Renal pelvis (tissue), 1 donor: ENCODE measurements at regions not wholly inside any gene's neighbourhood (a gene's known extent, or its start where the extent isn't known, plus 50 kb on each side); places are given as distances from the start of the nearest gene placed in this dataset.

Experiments used
- DNase-seq: peaks from one replicate; pipeline ENCODE4 v3.0.0-alpha.2; 2013

GRCh38 chr3:159169828-159170227 is 368.0 kb downstream of the MFSD1 start:
- DNase-seq: no peak

DNA sequence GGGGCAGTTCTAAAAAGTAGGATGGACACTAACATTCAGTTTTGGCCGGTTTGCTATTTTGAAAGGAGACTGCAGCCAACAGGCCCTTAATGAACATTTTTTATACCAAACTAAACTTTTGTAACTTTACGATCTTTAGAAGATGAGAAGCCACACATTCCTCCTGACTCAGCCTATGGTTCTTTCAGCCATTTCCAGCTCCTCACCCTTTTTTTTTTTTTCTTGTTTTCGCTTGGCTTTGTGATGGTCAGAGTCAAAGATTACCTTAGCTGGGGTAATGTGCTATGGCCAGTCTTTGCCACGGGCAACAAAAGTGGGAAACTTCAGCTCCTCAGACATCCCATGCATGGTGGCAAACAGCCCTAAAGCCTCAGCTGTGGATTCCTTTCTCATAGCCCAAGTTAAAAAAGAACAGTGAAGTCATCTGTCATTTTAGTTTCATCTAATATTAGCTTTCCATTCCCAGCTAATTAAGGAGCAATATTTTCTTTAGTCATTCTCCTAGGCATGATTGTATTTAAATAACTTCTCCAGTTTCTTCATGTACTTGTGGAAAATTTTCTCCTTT is 368.7 kb downstream of the MFSD1 start:
- no peak for DNase-seq

GRCh38 chr3:159171333-159171732 is 369.5 kb downstream of the MFSD1 start:
- DNase-seq: no peak

- DNase-seq: no peak
These were observed 370.6 kb downstream of the MFSD1 start for GRCh38 chr3:159172473-159172872.

DNA sequence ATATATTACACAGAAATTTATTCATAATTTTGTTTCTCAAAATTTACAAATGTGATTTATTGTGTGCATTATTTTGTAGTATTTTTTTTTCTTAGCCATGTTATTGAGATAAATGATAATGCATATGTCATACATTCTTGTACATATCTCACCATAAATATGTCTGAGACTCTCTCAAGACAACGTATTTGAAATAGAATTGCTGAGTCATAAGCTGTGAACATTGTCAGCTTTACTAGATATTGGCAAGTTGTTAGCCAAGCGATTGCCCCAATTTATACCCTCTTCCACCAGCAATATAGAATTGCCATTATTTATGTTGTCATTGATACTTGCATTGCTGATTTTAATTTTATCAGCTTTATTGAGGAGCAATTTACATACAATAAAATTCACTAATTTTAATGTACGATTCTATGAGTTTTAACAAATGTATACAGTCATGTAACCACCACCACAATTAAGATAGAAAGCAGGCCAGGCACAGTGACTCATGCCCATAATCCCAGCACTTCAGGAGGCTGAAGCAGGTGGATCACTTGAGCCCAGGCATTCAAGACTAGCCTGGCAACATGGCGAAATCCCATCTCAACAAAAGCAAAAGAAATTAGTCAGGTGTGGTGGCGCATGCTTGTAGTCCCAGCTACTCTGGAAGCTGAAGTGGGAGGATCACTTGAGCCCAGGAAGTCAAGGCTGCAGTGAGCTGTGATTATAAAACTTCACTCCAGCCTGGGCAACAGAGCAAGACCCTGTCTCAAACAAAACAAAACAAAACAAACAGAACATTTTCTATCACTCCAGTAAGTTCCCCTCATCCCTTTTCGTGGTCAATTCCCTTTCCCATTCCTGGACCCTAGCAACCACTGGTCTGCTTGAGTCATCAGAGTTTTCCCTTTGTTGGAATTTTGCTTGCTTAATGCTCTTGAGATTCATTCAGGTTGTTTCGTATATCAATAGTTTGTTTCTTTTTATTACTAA is 373.1 kb downstream of the MFSD1 start:
- no peak for DNase-seq

DNA sequence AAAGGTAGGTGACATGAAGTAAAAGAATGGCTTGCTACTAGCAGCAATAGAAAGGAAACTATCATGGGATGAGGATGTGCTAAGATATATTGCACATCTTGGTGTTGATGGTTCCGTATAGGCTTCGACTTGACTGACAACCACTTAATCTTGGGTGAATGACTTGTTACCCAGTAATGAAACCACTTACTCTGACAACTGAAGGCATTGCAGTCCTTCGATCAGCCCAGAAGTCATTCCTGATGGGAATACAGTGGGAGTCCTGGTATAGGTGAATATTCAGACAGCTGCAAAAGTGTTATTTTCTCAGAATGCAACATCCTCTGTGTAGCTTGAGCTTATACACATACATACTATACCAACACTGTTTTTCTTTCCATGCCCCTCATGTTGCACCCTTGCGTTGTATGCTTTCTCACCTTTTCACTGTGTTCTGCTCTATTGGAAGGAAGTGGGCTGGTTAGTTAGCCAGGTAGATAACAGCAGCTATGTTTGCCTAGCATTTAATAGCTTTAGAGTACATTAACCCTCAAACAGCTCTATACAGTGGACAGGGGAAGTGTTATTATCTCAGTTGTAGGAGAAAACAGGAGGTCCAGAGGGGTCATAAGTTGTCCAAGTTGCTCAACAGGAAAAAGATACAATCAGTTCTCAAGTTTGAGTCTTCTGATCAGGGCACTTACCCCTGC is 376.5 kb downstream of the MFSD1 start:
- no peak for DNase-seq

DNA sequence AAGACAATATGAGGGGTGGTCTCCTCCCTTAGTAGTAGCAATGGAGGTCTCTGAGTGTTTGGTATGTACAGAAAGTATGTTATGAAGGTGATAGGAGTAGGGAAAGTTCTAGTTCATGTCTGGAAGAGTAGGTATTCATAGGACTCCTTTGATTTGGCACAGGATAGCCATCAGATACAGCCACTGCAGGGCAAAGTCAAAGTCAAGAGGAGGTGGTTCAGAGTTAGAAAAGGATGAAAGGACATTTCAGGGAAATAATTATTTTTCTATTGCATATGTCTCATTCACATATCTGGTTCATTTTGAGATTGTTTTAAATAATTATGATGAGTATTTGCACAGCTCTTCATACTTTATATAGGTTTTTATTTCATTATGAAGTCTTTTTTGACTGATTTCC is 381.1 kb downstream of the MFSD1 start:
- DNase-seq: no peak

DNA sequence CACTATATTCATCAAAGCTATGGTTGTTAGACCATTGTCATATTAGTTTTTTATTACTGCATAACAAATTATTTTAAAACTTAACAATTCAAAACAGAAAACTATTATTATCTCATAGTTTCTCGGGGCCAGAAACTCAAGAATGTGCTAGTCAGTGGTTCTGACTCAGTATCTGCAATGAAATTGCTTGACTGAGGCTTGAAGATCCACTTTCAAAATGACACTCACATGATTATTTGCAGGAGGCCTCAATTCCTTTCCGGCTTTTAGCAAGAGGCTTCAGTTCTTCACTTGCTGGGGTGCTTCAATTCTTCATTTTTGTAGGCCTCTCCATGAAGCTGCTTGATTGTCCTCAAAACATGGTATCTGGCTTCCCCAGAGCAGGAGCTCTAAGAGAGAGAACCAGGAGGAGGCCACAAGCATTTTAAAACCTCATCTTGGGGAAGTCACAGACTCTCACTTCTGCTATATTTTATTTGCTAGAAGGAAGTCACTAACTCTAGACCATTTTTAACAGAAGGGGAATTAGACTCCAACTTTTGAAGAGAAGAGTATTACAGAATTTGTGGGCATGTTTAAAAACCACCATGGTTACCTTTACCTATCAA is 383.7 kb downstream of the MFSD1 start:
- no peak for DNase-seq

- no peak for DNase-seq
These were observed 384.7 kb downstream of the MFSD1 start for GRCh38 chr3:159186581-159186980.

- no peak for DNase-seq
These were observed 385.4 kb downstream of the MFSD1 start for GRCh38 chr3:159187232-159187631.

DNA sequence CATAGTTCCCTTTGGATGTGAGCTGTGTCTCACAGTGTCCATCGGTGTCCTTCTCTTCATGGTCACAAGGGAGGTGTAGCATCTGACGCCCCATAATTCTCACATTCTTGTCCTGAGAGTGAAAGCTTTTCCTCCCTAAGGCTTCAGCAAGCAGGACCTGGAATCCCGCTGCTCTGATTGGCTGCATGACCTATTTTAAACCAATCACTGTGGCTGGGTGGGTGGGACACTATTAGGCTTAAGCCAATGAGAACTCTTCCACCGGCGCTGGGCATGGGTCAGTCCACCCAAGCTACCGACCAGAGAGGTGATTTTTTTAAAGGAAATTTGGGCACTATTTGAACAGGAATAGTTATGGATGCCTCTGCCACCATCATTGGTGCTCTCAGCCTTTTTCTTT is 385.9 kb downstream of the MFSD1 start:
- DNase-seq: no peak

DNA sequence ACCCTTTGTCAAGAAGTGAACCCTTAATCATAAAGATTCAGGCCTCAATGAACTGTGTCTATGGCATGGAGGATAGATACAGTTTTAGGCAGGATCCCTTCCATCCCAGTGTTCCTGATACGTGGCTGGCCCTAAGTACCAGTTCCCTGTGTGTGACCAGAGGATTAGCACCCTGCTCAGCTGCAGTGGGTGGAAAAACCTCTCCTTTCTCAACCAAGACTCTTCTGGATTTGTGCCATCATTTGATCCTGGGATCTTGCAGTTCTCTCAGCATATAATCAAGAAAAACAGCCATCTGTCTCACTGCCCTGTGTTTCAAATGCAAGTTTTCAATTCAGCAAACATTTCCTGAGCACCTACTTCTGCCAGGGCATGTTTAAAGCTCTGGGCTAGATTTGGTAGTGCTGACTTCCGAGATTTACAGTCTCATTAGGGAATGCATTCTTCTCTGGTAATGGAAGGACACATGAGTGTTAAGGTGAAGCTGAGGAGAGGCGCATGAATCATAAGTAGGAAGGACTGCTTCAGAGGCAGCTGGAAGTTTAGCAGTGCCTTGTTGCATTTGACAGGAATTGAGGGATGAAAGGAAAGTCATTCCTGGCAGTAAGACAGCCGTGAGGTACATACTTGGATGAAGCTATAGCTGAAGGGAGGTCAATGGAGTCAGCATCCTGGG is 388.3 kb downstream of the MFSD1 start:
- DNase-seq: no peak

DNA sequence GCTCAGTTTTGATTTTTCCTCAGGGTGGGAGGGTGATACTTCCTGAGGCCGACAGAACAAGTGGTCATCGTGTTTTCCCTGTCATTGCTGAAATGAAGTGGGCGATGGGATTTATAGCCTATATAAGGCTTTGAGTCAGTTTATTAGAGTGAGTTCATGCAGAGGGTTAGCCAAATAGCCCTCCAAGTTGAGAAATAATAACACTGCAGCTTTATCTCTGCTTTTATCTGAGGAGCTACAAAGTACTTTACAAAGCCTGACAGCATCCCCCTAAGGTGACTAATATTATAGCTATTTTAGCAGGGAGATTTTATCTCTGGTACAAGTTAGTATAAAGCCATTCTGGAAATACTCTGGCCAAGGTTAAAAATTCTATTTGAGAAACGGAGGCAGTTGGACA is 389.6 kb downstream of the MFSD1 start:
- no peak for DNase-seq

GRCh38 chr3:159196359-159196758 is 394.5 kb downstream of the MFSD1 start:
- no peak for DNase-seq

DNA sequence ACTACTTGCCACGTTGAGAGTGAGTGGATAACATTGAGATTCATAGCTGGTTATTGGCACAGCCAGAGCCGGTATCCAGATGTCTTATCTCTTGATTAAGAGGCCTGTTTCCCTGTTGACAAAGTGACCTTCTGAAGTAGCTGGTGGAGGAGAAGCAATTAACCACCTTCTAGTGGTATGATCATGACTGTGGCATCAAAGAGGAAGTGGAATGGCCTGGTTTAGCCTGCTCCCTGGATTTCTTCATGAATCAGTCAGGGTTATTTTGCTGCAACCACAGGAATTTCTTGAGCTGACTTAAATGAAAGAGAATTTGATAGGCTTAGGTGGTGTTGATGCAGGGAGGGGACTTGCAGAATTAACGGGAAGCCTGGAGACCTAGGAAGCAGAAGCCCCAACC is 398.3 kb downstream of the MFSD1 start:
- no peak for DNase-seq

GRCh38 chr3:159208050-159208449 is 406.2 kb downstream of the MFSD1 start:
- no peak for DNase-seq

- no peak for DNase-seq
These were observed 407.6 kb downstream of the MFSD1 start for GRCh38 chr3:159209459-159209858.

- no peak for DNase-seq
These were observed 408.5 kb downstream of the MFSD1 start for GRCh38 chr3:159210336-159210735.

- no peak for DNase-seq
These were observed 414.5 kb downstream of the MFSD1 start for GRCh38 chr3:159216311-159216710.

- no peak for DNase-seq
These were observed 417.4 kb downstream of the MFSD1 start for GRCh38 chr3:159219231-159219630.

GRCh38 chr3:159221335-159221734 is 419.5 kb downstream of the MFSD1 start:
- DNase-seq: no peak

DNA sequence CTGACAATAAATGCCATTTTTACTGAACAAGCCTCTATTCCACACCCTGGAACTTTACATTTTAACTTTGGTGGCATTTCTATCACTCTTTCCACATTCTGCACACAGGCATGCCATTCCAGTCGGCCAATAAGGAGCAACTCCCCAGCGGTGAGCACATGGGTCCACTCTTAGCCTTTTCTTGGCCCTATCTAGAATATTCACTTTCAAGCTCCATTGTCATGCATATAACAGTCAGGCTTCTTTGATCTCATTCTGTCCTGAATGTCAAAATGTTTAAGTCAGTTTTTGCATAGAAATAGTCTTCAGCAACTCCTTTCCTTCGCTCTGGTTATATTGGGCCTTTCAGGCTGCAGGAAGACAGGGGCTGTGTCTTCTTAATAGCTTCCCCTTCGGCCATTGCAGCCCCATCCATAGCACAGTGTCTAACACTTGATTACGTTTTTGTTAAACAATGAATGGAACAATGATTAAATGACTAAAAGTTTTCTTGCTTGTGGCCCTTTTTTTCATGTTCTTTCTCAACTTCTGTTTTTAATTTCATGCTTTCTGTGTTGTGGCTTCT is 427.3 kb downstream of the MFSD1 start:
- no peak for DNase-seq
